GM18520 (cell line): ENCODE measurements at regions not wholly inside any gene's neighbourhood (a gene's known extent, or its start where the extent isn't known, plus 50 kb on each side); places are given as distances from the start of the nearest gene placed in this dataset.
"Not testable (repeated sequence)": the region's sequence is repeated elsewhere in the genome, so short reads cannot be mapped to it uniquely, and the experiment has no call there.

ENCODE experiments used
- ATAC-seq: cut with Tn5 transposase; IDR thresholded peaks from one replicate; pipeline ENCODE4 v1.9.1; 2021; ENCODE audit not compliant: unreplicated experiment

DNA sequence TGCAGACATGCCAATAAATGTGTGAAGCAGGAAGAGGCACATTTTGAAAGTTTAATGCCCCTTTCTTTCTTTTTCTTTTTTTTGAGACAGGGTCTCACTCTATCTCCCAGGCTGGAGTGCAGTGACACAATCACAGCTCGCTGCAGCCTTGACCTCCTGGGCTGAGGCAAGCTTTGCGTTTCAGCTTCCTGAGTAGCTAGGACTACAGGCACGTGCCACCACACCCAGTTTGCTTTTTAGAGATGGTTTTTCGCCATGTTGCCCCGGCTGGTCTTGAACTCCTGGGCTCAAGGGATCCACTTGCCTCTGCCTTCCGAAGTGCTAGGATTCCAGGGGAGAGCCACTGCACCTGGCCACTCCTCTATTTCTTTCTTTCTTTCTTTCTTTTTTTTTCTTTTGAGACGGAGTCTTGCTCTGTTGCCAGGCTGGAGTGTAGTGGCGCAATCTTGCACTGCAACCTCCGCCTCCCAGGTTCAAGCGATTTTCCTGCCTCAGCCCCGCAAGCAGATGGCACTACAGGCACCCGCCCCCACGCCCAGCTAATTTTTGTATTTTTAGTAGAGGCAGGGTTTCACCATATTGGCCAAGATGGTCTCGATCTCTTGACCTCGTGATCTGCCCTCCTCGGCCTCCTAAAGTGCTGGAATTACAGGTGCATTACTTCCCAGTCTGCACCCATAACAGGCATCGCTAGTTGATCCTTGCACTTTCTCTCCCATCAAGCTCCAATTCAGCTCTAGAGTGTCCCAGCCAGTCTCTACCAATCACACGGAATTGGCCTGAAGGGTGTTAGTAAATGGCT is 77.5 kb upstream of the RUNX3 start:
- ATAC-seq: not testable (repeated sequence)

DNA sequence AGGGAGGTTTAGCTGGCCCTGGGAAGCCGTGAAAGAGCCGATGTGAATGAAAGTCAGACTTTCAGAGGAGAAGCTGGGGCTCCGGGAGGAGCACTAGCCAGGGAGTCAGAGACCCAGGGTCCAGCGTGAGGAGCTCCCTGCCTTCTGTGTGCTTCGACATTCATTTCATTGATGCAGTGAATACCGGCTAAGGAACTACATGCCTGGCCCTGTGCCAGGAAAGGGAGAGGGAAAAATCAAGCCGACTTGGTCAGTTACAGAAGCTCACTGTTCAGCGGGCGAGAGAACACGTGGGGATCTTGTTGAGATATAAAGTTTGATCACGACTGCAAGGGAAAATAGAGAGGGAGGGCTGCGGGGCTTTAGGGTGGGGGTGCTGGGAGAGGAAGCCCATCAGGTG is 76.7 kb upstream of the RUNX3 start:
- ATAC-seq: no peak

DNA sequence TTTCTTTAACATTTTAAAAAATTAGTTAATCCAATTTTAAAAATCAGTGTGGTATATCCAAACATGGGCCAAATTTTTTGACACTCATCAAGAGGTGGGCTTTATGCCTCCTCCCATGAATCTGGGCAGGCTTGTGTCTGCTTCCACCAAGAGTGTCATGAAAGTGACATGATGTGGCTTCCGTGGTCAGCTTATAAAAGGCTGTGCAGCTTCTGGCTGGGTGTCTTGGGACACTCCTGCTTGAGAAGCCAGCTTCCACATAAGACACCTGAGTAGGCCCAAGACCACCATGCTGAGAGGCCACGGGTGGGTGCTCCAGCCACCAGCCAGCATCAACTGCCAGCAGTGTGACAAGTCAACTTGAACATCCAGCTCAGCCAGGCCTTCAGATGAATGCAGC is 74.3 kb upstream of the RUNX3 start:
- ATAC-seq: no peak

DNA sequence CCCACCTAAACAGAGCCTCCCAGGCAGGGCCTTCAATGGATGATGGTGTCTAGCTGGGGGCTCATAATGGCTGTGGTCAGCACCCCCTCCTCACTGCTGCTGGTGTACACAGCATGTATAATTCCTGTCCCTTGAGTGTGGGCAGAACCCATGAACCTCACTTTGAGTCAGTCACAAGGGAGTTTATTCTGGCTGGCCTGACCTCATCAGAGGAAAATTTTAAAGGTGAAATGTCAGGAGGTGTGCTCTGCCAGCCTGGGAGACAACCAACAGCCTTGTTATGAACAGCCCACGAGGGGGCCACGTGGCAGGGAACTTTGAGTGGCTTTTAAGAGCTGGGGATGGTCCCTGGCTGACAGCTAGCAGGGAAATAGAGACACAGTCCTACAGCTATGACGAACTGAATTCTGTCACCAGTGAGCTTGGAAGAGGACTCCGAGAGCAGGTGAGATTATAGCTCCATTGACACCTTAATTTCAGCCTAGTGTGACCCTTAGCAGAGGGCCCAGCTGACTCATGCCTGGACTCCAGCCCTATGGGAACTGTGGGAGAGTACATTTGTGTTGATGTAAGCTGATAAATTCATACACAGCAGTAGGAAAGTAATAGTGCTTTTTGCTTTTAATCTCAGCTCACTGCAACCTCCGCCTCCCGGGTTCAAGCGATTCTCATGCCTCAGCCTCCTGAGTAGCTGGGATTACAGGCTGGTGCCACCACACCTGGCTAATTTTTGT is 73.5 kb upstream of the RUNX3 start:
- no peak for ATAC-seq

DNA sequence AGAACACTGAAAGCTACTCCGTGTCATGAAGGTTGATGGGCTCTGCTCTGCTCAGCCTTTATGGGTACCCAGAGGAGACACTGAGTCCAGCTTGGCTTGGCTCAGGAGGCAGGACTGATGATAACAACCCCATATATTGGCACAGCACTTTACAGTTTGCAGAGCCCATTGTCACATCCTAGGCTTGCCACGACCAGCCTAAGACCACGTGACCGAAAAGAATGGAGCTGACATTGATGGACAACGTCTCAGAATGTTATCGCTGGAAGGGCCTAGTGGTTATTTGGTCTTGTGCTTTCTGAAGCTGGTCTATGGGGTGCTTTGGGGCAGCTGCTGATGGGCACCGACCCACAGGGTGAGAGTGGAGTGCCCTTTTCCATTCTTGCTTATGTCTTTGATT is 72.9 kb upstream of the RUNX3 start:
- ATAC-seq: no peak

DNA sequence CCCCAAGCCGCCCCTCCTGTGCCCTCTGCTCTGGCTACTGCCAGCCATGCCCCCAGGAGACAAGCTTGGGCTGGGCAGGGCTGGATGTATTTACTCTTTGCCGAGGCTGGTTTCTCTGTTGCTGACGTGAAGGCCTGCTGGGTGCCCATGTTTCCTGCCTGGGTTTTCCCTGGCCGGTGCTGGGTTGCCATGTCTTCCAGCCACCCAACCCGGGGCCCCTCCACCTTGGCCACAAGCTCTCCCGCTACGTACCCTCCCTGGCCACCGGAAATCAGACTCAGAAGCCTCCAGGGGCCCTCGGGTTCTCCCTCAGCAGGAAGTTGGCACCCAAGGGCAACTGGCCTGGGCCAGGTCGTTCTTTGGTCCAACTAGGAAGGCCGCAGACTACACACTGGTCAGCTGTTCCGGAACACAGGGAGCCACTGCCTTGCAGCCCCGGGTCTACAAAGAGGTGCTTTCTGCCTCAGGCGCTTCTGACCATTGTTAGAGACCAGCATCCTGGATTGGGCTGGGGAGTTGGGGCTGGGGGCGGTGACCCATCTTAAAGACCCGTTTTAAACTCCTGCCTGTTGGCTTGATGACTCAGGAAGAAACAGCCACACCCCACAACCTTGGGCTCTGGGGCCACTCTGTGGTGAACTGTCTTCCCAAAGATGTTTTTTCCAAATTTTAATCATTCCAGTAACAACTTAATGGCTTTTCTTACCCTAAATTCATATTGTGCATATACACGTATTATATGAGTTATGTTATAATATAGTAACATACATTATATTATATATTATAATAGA is 71.2 kb upstream of the RUNX3 start:
- ATAC-seq: no peak

DNA sequence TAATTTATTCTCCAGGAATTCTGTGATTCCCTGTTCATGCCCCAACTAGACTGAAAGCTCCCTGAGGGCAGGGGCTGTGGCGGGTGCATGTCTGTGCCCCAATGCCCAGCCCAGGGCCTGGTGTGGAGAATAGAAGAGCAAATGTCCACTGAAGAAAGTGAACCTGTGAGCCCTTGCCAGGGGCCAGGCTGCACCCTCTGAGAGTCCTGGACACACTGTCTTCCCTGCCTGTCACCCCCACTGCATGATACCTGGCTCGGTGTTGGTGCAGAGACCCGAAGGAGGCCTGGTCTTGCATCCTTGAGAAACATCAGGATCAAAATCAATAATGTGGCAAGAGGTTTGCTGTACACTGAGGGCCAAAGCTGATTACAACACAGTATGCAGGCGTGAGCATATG is 69.8 kb upstream of the RUNX3 start:
- ATAC-seq: no peak

DNA sequence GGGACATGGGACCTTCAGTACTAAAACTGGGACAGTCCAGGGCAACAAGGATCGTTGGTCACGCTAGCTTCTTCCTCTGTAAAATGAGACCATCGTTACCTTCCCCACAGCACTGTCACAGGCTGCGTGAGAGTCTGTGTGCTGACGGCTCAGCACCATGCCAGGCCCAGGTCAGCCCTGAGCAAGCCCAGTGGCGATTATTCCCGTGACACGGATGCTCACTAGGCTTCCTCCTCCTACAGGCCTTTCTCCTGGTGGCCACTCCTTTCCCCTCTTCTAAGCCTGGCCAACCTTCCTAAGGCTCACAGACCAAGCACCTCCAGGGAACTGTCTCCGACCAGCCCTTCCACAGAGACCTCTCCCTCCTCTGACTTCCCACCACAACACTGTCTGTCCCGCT is 69.3 kb upstream of the RUNX3 start:
- no peak for ATAC-seq

DNA sequence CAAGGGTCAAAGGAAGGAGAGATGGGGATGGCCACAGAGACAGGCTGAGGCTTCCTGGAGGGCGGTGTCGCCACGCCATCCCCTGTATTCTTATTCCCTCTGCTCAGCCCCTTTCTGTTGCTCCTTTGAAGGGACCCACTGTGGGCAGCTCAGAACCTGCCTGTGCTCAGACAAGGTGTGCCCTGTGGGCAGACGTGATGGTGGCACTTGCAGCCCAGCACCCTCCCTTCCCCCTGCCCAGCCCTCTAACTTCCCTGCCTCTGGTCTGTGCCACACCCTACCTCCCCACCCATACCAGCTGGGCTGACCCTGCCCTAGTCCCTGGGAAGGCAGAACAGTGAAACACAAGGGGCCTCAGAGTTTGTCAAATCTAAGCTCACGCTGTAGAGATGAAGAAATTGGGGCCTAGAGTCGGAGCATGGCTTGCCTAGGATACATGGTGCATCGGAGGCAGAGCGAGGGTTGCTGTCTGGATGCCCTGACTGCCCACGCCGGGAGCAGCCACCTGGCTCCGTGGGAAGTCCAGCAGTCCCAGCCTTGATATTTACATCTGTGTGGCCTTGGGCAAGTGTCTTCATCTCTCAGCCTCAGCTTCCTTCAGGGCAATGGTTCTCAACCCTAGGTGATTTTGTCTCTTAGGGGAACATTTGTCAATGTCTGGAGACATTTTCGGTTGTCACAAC is 68.6 kb upstream of the RUNX3 start:
- no peak for ATAC-seq

DNA sequence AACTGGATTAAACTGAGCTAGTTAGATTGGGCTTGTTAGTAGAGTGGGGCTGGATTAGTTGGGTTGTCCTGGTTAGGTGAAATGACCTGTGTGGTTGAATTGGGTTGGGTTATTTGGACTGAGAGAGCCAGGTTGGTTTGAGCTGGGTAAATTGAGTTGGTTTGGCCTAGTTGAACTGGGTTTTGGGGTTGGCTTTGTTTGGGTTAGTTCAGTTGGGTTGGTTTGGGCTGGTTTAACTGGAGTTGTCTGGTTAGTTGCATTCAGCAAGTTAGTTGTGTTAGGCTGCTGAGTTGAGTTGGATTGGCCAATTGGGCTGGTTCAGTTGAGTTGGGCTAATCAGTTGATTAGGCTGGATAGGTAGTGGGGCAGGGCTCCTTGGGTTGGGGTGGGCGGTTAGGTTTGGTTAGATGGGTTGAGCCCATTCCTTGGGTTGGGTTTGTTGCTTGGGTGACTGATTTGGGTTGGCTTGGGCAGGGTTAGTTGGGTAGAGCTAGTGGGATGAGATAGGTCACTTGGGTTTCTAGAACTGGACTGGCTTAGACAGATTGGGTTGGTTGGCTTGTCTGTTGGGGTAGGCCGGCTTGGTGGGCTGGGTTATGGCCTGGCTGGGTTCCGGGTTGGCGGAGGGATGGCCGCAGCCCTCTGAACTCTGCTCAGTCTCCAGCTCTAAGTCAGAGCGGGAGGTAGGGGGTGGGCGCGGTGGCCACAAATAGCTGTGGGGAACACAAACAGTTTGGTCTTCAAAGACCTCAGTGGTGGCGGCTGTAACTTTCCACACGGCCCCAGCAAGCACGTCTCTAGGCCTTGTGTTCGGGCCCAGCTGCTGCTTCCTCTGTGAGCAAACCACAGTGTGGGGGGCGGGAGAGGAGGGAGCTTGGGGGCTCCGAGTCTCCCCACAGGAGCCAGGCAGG is 67.2 kb upstream of the RUNX3 start:
- ATAC-seq: no peak

DNA sequence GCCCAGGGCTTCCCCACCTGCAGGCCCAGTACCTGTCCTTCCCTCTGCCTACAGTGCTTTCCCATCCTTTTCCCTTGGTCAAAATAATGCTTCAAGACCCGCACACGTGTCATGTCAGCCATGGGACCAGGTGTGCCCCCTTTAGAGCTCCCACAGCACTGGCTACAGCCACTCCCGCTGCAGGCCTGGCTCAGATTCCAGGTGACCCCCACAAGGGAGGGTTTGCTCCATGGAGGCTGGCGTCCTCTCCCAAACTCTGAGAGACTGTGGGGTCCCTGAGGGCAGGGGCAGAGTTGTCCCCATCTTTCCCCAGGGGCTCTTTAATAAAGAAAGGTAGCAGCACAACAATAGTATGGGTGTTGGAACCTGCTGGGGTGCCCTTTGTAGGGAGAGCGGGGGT is 66.4 kb upstream of the RUNX3 start:
- ATAC-seq: no peak

DNA sequence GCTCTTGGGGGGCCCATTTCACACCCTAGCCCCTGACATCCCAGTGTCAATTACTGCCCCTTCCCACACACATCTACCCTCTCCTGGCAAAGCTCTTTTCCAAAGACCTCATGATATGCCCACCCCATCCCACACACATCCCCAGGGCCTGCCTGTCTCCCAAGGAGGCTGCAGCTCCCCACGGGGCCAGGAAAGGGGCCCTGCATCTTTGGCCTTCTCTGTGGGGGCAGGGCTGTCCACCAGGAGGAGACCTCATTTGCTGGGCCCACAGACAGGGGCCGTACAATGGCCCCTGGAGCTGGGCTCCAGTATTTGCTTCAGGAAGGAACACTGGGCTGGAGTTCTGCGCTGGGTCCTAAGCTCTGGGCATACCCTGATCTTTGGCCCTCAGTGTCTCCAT is 65.6 kb upstream of the RUNX3 start:
- ATAC-seq: no peak

DNA sequence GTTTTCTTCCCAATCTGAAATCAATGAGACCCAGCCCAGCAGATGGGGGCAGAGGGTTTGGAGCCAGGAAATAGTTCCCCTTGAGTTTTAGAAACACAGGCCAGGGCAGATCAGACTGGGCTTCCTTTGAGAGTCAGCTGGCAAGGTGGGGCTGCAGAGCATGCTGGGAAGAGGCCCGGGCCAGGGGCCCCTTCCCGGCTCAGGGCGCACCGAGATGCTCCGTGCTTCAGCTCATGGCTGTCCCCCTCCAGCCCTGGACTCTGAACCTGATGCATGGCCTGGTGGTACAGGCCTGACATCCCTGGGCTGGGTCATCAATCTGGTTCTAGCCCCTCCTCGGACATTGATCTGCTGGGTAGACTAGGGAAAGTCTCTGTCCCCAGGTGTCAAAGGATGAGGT is 65.1 kb upstream of the RUNX3 start:
- no peak for ATAC-seq

DNA sequence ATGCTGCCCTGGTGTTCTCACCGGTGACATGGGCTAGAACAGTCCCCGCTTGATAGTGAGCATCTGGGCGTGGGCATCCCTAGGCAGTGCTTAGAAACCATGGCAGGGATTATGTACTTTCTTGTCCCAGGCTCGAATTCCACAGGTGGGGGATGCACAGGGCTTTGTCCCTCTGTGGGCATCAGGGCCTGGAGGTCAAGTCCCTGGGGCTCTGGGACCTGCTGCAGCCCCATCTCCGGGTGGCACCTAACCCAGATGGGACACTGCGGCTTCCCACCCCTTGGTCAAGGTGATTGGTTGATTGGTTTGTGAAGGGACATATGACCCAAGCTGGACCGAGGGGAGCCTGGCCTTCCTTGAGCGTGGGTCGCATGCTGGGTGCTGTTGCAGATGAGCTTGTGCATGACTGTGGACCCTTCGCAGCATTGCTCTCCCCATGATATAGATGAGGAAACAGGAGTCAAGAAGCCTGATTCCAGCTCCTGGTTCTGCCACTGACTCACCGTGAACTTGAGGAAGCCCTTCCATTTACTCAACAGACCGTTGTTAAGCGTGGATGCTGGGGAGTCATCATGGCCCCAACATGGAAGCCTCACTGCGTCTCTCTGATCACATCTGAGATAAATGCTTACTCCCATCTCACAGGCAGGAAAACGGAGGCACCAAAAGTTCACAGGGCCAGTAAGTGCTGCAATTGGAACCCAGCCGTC is 64.0 kb upstream of the RUNX3 start:
- no peak for ATAC-seq

DNA sequence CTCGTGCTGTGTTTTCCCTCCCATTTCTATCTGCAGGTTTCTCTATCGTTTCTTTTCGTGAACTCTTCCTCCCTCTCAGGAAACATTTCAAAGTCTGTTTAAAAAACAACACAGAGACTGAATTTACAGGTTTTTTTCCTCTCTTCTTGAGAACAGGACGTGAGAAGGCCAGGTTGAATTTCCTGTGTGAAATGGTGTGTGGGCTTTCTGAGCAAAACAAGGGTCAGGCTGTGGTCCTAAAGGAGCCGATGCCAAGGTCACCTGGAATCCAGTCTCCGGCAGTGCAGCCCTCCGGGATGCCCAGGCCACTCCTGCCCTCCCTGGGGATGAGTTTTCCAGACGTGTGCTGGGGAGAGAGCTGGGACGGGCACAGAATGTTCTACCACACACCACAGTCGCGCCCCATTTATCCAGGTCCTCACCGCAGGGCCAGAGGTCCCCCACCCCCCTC is 62.7 kb upstream of the RUNX3 start:
- ATAC-seq: no peak

DNA sequence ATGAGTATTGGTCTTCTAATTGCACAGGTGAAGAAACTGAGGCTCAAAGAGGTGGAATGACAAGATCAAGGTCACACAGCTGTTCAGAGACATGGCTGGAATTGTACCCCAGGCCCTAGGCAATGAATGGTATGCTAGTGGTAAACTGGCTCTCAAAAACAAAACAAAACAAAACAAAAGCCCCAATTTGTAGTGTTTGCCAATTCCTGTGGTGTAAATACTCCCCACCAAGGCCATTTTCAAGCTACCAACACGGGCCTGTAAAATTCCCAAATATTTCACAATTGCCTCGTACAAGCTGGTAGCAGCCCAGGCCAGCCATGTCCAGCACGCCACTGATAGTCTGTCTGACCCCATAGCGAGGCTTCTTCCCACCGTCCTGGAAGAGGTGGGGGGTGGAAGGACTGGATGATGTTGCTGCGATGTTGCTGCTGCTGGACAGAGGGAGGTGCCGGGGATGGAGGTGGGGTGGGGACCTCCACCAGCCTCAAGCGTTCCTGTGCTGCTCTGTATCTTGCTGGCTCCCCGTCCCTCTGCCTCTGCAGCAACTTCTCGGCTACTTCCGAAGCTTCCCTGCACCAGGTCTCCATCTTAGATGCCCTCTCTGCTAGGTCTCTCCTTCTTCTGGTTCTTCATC is 62.2 kb upstream of the RUNX3 start:
- no peak for ATAC-seq

DNA sequence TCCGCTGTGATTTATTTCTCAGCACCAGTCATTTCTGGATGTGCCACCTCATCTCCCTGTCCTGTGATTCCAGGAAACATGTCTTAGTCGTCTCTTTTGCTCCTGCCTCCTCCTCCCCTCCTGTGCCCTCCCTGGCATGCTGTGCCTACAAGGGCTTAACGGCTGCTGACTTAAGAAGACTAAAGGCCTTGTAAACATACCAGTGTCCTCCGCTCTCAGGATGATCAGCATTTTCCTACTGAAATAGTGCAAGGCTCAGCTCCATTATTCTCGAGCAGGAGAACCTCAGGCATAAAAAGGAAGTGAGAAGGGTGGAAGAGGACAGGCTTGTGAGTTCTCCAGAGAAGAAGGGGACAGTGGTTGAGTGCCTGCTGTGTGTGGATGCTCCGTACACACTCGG is 61.6 kb upstream of the RUNX3 start:
- no peak for ATAC-seq

DNA sequence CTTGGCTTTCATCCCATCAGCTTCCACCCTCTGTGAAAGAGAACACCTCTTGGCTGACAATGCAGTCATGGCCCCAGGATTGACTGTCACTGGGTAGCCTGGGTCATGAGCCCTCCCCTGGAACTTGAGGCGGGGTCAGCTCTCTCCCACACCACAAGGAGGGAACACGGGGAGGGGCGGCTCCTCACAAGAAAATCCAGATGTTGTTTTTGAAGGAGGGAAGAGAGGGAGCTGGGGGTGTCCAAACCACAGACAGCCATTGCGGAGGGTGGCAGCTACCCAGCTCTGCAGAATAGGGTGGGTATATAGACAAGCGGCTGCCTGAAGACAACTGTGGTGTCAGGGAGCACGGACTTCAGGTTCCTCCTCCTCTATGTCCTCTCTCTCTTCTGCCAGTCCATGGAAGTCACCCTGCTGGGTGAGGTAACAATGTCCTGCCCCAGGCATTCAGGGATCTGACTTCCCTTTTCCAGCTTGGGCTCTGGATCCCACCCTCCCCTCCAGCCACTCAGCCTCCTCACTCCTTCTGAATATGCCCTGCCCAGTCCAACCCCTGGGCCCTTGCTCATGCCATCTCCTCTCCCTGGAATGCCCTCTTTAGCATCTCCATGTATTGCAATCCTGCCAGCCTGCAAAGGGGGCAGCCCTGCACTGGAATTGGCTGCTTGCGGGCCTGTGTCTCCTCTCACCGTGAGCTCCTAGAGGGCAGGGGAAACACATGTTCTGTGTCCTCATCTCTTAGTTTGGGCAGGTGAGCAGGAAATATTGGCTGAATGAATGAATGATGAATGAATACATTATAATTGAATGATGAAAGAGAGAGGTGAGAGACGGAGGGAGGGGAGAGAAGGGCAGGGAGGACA is 60.9 kb upstream of the RUNX3 start:
- no peak for ATAC-seq
